GM12892 (cell line): ENCODE measurements at regions not wholly inside any gene's neighbourhood (a gene's known extent, or its start where the extent isn't known, plus 50 kb on each side); places are given as distances from the start of the nearest gene placed in this dataset.

ENCODE experiments used
- DNase-seq: peaks from one replicate; pipeline ENCODE4 v3.0.0; 2011; ENCODE audit not compliant: insufficient read length
- FAIRE-seq: peaks from 2 replicates; lab custom pipeline; 2011; peaks lifted over from hg19 to GRCh38; lab: Jason Lieb, UNC
- POLR2A ChIP-seq: IDR thresholded peaks from 2 replicates; pipeline ENCODE4 v1.6.1; 2011; ENCODE audit warnings: low read depth, low read length, control low read depth
- POLR2AphosphoS5 ChIP-seq: IDR thresholded peaks from 2 replicates; pipeline ENCODE4 v1.6.1; 2011; ENCODE audit warnings: low read depth, low read length, control low read depth
- TAF1 ChIP-seq: IDR thresholded peaks from 2 replicates; pipeline ENCODE4 v1.6.1; 2011; ENCODE audit warnings: low read depth, mild to moderate bottlenecking, control low read depth, low read length, borderline replicate concordance

GRCh38 chr6:106882601-106883518 lies 91.7 kb downstream of the CD24 start:
- DNase-seq: no peak
- no peak for FAIRE-seq
- no peak for TF ChIP-seq POLR2AphosphoS5
- no peak for TF ChIP-seq POLR2A
- TF ChIP-seq TAF1: no peak

GRCh38 chr6:106882138-106882537 lies 92.4 kb downstream of the CD24 start:
- TF ChIP-seq POLR2A: no peak
- DNase-seq (no peak), FAIRE-seq (no peak)

GRCh38 chr6:106880952-106881351 lies 93.6 kb downstream of the CD24 start:
- no peak for DNase-seq
- FAIRE-seq: no peak
- TF ChIP-seq TAF1: no peak
- TF ChIP-seq POLR2A: no peak
- TF ChIP-seq POLR2AphosphoS5: no peak

- FAIRE-seq: no peak
- no peak for DNase-seq
- TF ChIP-seq POLR2AphosphoS5 (no peak), TAF1 (no peak), POLR2A (no peak)
Observed at GRCh38 chr6:106875782-106876321, 98.7 kb downstream of the CD24 start.

GRCh38 chr6:106874481-106874880 lies 100.0 kb downstream of the CD24 start:
- DNase-seq (no peak), FAIRE-seq (no peak)
- TF ChIP-seq POLR2AphosphoS5 (no peak), POLR2A (no peak), TAF1 (no peak)

GRCh38 chr6:106872049-106872448 lies 102.5 kb downstream of the CD24 start:
- TF ChIP-seq POLR2A (no peak), TAF1 (no peak), POLR2AphosphoS5 (no peak)
- DNase-seq: no peak

GRCh38 chr6:106870824-106871717 lies 103.5 kb downstream of the CD24 start:
- no peak for DNase-seq
- no peak for TF ChIP-seq TAF1
- no peak for TF ChIP-seq POLR2A
- TF ChIP-seq POLR2AphosphoS5: no peak
- no peak for FAIRE-seq

More at GRCh38 chr6:106872049-106872448, 102.5 kb downstream of the CD24 start:
- no peak for FAIRE-seq

DNA sequence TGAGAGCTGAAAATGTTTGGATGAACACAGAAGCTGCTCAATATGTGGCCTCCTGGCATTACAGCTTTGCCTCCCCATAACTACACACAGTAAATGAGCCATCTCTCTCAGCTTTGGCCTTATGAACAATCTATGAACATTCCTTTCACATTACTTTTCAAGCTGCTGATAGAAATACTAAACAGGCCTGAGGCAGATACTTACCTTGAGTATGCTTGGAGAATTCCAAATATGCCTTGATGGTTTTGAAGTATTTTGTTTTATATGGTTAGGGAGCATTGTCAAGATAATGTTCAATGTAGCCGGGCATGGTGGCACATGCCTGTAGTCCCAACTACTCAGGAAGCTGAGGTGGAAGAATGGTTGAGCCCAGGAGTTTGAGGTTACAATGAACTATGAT lies 104.5 kb downstream of the CD24 start:
- no peak for DNase-seq
- TF ChIP-seq POLR2A: no peak
- no peak for TF ChIP-seq POLR2AphosphoS5
- no peak for TF ChIP-seq TAF1
- no peak for FAIRE-seq

DNA sequence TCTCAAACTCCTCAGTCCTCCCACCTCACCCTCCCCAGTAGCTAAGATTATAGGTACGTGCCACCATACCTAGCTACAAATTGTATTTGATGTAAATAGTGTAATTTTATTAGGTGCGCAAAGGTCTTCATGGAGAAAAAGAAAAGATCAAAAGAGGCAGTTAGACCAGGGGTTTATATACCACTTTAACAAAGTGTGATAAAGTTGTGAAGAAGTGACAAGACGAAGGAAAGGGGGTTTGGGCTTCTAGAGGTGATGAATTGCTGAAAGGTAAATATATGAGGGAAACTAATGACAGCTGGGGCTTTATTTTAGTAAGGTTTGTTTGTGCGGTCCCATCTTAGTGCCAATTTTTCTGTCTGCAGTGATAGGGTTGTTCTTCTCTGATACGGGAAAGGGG lies 105.3 kb downstream of the CD24 start:
- no peak for FAIRE-seq
- DNase-seq: no peak
- no peak for TF ChIP-seq POLR2A
- no peak for TF ChIP-seq TAF1
- no peak for TF ChIP-seq POLR2AphosphoS5

- TF ChIP-seq TAF1 (no peak), POLR2AphosphoS5 (no peak), POLR2A (no peak)
- FAIRE-seq (no peak), DNase-seq (no peak)
Observed at GRCh38 chr6:106866875-106867658, 107.5 kb downstream of the CD24 start.
